ENCODE measurements at regions not wholly inside any gene's neighbourhood (a gene's known extent, or its start where the extent isn't known, plus 50 kb on each side); places are given as distances from the start of the nearest gene placed in this dataset.

GRCh38 chr3:6679510-6679909, 181.4 kb upstream of the GRM7 start (continued):
- TF ChIP-seq TSHZ2 (CRISPR knock-in tag; IDR thresholded peaks at IDR 0.05): no peak

- ATAC-seq: no peak
- TF ChIP-seq ESRRG (CRISPR knock-in tag; IDR thresholded peaks at IDR 0.05) (no peak), SNAI2 (CRISPR knock-in tag; IDR thresholded peaks at IDR 0.05) (no peak), CSDC2 (CRISPR knock-in tag; IDR thresholded peaks at IDR 0.05) (no peak), BACH2 (CRISPR knock-in tag; IDR thresholded peaks at IDR 0.05; ENCODE audit: borderline replicate concordance) (no peak), PPARA (CRISPR knock-in tag; IDR thresholded peaks at IDR 0.05; ENCODE audit: borderline replicate concordance) (no peak), ZC3H10 (CRISPR knock-in tag; IDR thresholded peaks at IDR 0.05) (no peak), TCF4 (CRISPR knock-in tag; IDR thresholded peaks at IDR 0.05; ENCODE audit: borderline replicate concordance) (no peak), TSHZ2 (CRISPR knock-in tag; IDR thresholded peaks at IDR 0.05) (no peak), ZNF565 (CRISPR knock-in tag; conservative IDR thresholded peaks at IDR 0.05; ENCODE audit: low read depth) (no peak), CSRNP3 (CRISPR knock-in tag; IDR thresholded peaks at IDR 0.05) (no peak), PATZ1 (CRISPR knock-in tag; IDR thresholded peaks at IDR 0.05; ENCODE audit: borderline replicate concordance) (no peak)
These were observed 180.7 kb upstream of the GRM7 start for GRCh38 chr3:6680119-6680806.

- ATAC-seq: no peak
These were observed 163.6 kb upstream of the GRM7 start for GRCh38 chr3:6697285-6697684.

More at GRCh38 chr3:6697285-6697684, 163.6 kb upstream of the GRM7 start:
- TF ChIP-seq SNAI2 (CRISPR knock-in tag; IDR thresholded peaks at IDR 0.05): no peak
- TF ChIP-seq PATZ1 (CRISPR knock-in tag; IDR thresholded peaks at IDR 0.05; ENCODE audit: borderline replicate concordance): no peak
- TF ChIP-seq OSR1 (CRISPR knock-in tag; IDR thresholded peaks at IDR 0.05): no peak
- no peak for TF ChIP-seq RARB (CRISPR knock-in tag; IDR thresholded peaks at IDR 0.05)
- no peak for TF ChIP-seq ISL1 (CRISPR knock-in tag; IDR thresholded peaks at IDR 0.05)
- TF ChIP-seq ZNF8 (CRISPR knock-in tag; IDR thresholded peaks at IDR 0.05): no peak
- TF ChIP-seq ESRRG (CRISPR knock-in tag; IDR thresholded peaks at IDR 0.05): no peak
- TF ChIP-seq PPARA (CRISPR knock-in tag; IDR thresholded peaks at IDR 0.05; ENCODE audit: borderline replicate concordance): no peak
- no peak for TF ChIP-seq CREB5 (CRISPR knock-in tag; IDR thresholded peaks at IDR 0.05; ENCODE audit: low read depth)
- no peak for TF ChIP-seq ARNTL (CRISPR knock-in tag; IDR thresholded peaks at IDR 0.05; ENCODE audit: borderline replicate concordance, low read depth)
- TF ChIP-seq TOX (CRISPR knock-in tag; IDR thresholded peaks at IDR 0.05; ENCODE audit: borderline replicate concordance): no peak
- no peak for TF ChIP-seq ZC3H10 (CRISPR knock-in tag; IDR thresholded peaks at IDR 0.05)
- no peak for TF ChIP-seq ZNF70 (CRISPR knock-in tag; IDR thresholded peaks at IDR 0.05)
- no peak for TF ChIP-seq BACH2 (CRISPR knock-in tag; IDR thresholded peaks at IDR 0.05; ENCODE audit: borderline replicate concordance)
- TF ChIP-seq GLIS3 (CRISPR knock-in tag; IDR thresholded peaks at IDR 0.05): no peak
- no peak for TF ChIP-seq TCF4 (CRISPR knock-in tag; IDR thresholded peaks at IDR 0.05; ENCODE audit: borderline replicate concordance)
- TF ChIP-seq ZNF565 (CRISPR knock-in tag; conservative IDR thresholded peaks at IDR 0.05; ENCODE audit: low read depth): no peak
- no peak for TF ChIP-seq TSHZ2 (CRISPR knock-in tag; IDR thresholded peaks at IDR 0.05)
